ENCODE measurements at regions not wholly inside any gene's neighbourhood (a gene's known extent, or its start where the extent isn't known, plus 50 kb on each side); places are given as distances from the start of the nearest gene placed in this dataset.
A peak's percentile ranks its signal among the peaks of the same experiment; 100 is the strongest.
"Not testable (repeated sequence)": the region's sequence is repeated elsewhere in the genome, so short reads cannot be mapped to it uniquely, and the experiment has no call there.

GRCh38 chr16:65318590-65319257 is 196.9 kb upstream of the CDH11 start:
- peak; percentile 51 for DNase-seq

- DNase-seq: peak; percentile 99
Observed at GRCh38 chr16:65318138-65318537, 196.3 kb upstream of the CDH11 start.

GRCh38 chr16:65316808-65317207 is 194.9 kb upstream of the CDH11 start:
- peak; percentile 46 for DNase-seq

- no peak for DNase-seq
Observed at GRCh38 chr16:65315081-65315780, 193.4 kb upstream of the CDH11 start.

GRCh38 chr16:65314627-65315008 is 192.8 kb upstream of the CDH11 start:
- DNase-seq: no peak

GRCh38 chr16:65313936-65314626 is 192.2 kb upstream of the CDH11 start:
- DNase-seq: no peak

GRCh38 chr16:65312795-65313194 is 190.9 kb upstream of the CDH11 start:
- no peak for DNase-seq

- no peak for DNase-seq
Observed at GRCh38 chr16:65312071-65312470, 190.2 kb upstream of the CDH11 start.

GRCh38 chr16:65310491-65310890 is 188.6 kb upstream of the CDH11 start:
- DNase-seq: not testable (repeated sequence)

GRCh38 chr16:65309354-65309753 is 187.5 kb upstream of the CDH11 start:
- DNase-seq: no peak

GRCh38 chr16:65308506-65308905 is 186.6 kb upstream of the CDH11 start:
- DNase-seq: no peak

- DNase-seq: no peak
Observed at GRCh38 chr16:65307286-65307685, 185.4 kb upstream of the CDH11 start.

GRCh38 chr16:65306722-65307121 is 184.9 kb upstream of the CDH11 start:
- no peak for DNase-seq

GRCh38 chr16:65306300-65306699 is 184.4 kb upstream of the CDH11 start:
- DNase-seq: no peak

- DNase-seq: peak; percentile 74
Observed at GRCh38 chr16:65305266-65305959, 183.6 kb upstream of the CDH11 start.

- DNase-seq: no peak
Observed at GRCh38 chr16:65301029-65301428, 179.2 kb upstream of the CDH11 start.

GRCh38 chr16:65297453-65297852 is 175.6 kb upstream of the CDH11 start:
- DNase-seq: no peak

- no peak for DNase-seq
Observed at GRCh38 chr16:65295527-65295926, 173.7 kb upstream of the CDH11 start.

- DNase-seq: no peak
Observed at GRCh38 chr16:65294708-65295107, 172.8 kb upstream of the CDH11 start.

GRCh38 chr16:65294165-65294564 is 172.3 kb upstream of the CDH11 start:
- DNase-seq: no peak

GRCh38 chr16:65289022-65289421 is 167.2 kb upstream of the CDH11 start:
- peak; percentile 67 for DNase-seq

- DNase-seq: peak; percentile 13
Observed at GRCh38 chr16:65287307-65287706, 165.4 kb upstream of the CDH11 start.
